ENCODE measurements at regions not wholly inside any gene's neighbourhood (a gene's known extent, or its start where the extent isn't known, plus 50 kb on each side); places are given as distances from the start of the nearest gene placed in this dataset.
"Not testable (repeated sequence)": the region's sequence is repeated elsewhere in the genome, so short reads cannot be mapped to it uniquely, and the experiment has no call there.

GRCh38 chr4:12471193-12471592 is 1012.9 kb downstream of the RAB28 start:
- Histone ChIP-seq H3K4me1 (ENCODE audit: control insufficient read depth in 3 of 3, insufficient read depth in 2 of 3, low read depth in 1 of 3, low read length in 2 of 3) (no peaks in the 10 kb centered on the region), H3K4me3 (ENCODE audit: low read depth in 1 of 3, low read length in 3 of 3) (no peak overlapping the region), H3K27me3 (ENCODE audit: control insufficient read depth in 3 of 3, insufficient read depth in 3 of 3, low read length in 3 of 3) (no peaks in the 10 kb centered on the region), H3K36me3 (ENCODE audit: control insufficient read depth in 3 of 3, insufficient read depth in 2 of 3, low read depth in 1 of 3, low read length in 3 of 3) (no peaks in the 10 kb centered on the region), H3K27ac (ENCODE audit: low read depth in 1 of 3, low read length in 2 of 3) (no peak overlapping the region), H3K9me3 (ENCODE audit: control insufficient read depth in 2 of 2, insufficient read depth in 1 of 2, low read depth in 1 of 2, low read length in 1 of 2) (no peaks in the 10 kb centered on the region)
- DNase-seq (peak in 1 of 2 donors; percentile 6), FAIRE-seq (no peak)
- 74 to 96% (median 80%) methylated on average over 2 of the region's 2 CpGs for WGBS, 3 donors

- H3K27ac ChIP-seq (ENCODE audit: low read depth in 1 of 3, low read length in 2 of 3); H3K4me1 ChIP-seq (ENCODE audit: control insufficient read depth in 3 of 3, insufficient read depth in 2 of 3, low read depth in 1 of 3, low read length in 2 of 3); FAIRE-seq; DNase-seq; H3K36me3 ChIP-seq (ENCODE audit: control insufficient read depth in 3 of 3, insufficient read depth in 2 of 3, low read depth in 1 of 3, low read length in 3 of 3); H3K27me3 ChIP-seq (ENCODE audit: control insufficient read depth in 3 of 3, insufficient read depth in 3 of 3, low read length in 3 of 3); H3K4me3 ChIP-seq (ENCODE audit: low read depth in 1 of 3, low read length in 3 of 3); H3K9me3 ChIP-seq (ENCODE audit: control insufficient read depth in 2 of 2, insufficient read depth in 1 of 2, low read depth in 1 of 2, low read length in 1 of 2): not testable (repeated sequence)
- 76 to 79% (median 78%) methylated on average over 3 of the region's 5 CpGs for WGBS, 3 donors
Measured at GRCh38 chr4:12461576-12461975, 1022.6 kb downstream of the RAB28 start.

DNA sequence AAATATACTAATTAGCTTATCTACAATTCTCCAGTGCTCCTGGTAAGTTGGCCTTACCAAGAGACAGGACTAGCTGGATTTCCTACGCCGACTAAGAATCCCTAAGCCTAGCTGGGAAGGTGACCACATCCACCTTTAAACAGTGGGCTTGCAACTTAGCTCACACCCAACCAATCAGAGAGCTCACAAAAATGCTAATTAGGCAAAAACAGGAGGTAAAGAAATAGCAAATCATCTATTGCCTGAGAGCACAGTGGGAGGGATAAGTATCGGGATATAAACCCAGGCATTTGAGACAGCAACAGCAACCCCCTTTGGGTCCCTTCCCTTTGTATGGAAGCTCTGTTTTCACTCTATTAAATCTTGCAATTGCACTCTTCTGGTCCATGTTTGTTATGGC is 1025.0 kb downstream of the RAB28 start:
- WGBS, 3 donors = 95 to 98% (median 96%) methylated on average over 3 of the region's 3 CpGs
- Histone ChIP-seq H3K36me3 (ENCODE audit: control insufficient read depth in 3 of 3, insufficient read depth in 2 of 3, low read depth in 1 of 3, low read length in 3 of 3) (no peaks in the 10 kb centered on the region), H3K27me3 (ENCODE audit: control insufficient read depth in 3 of 3, insufficient read depth in 3 of 3, low read length in 3 of 3) (no peaks in the 10 kb centered on the region), H3K4me1 (ENCODE audit: control insufficient read depth in 3 of 3, insufficient read depth in 2 of 3, low read depth in 1 of 3, low read length in 2 of 3) (no peaks in the 10 kb centered on the region), H3K27ac (ENCODE audit: low read depth in 1 of 3, low read length in 2 of 3) (no peak overlapping the region), H3K4me3 (ENCODE audit: low read depth in 1 of 3, low read length in 3 of 3) (no peak overlapping the region), H3K9me3 (ENCODE audit: control insufficient read depth in 2 of 2, insufficient read depth in 1 of 2, low read depth in 1 of 2, low read length in 1 of 2) (peaks cover 0 to 1% of the 10 kb centered on the region in 2 donors)
- DNase-seq (no peak), FAIRE-seq (no peak)

GRCh38 chr4:12458621-12459020 is 1025.5 kb downstream of the RAB28 start:
- WGBS, 3 donors = 67 to 78% (median 77%) methylated on average over 2 of the region's 2 CpGs
- DNase-seq (no peak), FAIRE-seq (no peak)
- Histone ChIP-seq H3K27ac (ENCODE audit: low read depth in 1 of 3, low read length in 2 of 3) (no peak overlapping the region), H3K27me3 (ENCODE audit: control insufficient read depth in 3 of 3, insufficient read depth in 3 of 3, low read length in 3 of 3) (no peaks in the 10 kb centered on the region), H3K4me3 (ENCODE audit: low read depth in 1 of 3, low read length in 3 of 3) (no peak overlapping the region), H3K36me3 (ENCODE audit: control insufficient read depth in 3 of 3, insufficient read depth in 2 of 3, low read depth in 1 of 3, low read length in 3 of 3) (no peaks in the 10 kb centered on the region), H3K9me3 (ENCODE audit: control insufficient read depth in 2 of 2, insufficient read depth in 1 of 2, low read depth in 1 of 2, low read length in 1 of 2) (peaks cover 0 to 1% of the 10 kb centered on the region in 2 donors), H3K4me1 (ENCODE audit: control insufficient read depth in 3 of 3, insufficient read depth in 2 of 3, low read depth in 1 of 3, low read length in 2 of 3) (no peaks in the 10 kb centered on the region)

DNA sequence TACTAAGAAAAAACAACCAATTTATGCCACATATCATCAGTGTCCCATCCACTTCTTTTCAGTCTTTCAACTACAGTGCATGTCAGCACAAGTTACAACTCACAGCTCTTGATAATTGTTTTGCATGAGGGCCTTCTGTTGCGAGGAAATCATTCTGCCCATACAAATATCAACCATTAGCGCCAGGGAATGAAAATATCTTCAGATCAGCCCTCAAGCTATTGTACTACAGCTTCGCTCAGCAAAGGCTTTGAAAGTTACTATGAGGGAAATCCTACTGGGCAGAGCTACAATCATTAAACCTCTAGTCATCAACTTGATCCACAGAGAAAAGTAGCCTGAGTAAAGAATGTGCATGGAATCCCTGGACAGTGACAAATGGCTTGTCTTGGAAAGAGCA is 1023.6 kb upstream of the HS3ST1 start:
- FAIRE-seq (no peak), DNase-seq (no peak)

DNA sequence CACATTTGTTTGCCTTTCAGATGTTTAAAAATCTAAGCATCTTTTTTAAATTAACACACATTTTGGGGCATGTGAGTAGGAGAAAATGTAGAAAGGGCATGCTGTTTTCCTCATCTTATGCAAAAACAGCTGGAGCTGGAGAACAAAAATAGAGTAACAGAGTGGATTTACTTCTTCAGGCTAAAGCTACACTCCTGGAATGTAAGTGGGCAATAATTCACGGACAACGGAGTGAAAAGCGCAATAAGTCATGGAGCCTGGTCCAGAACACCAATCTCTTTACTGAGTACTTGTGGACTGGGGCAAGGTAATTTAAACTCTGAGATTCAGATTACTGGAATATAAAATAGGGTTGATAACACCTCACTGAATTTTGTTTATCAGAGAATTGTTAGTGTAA is 1018.8 kb upstream of the HS3ST1 start:
- DNase-seq = no peak
- Histone ChIP-seq H3K27me3 (ENCODE audit: control insufficient read depth in 3 of 3, insufficient read depth in 3 of 3, low read length in 3 of 3) (no peaks in the 10 kb centered on the region), H3K4me3 (ENCODE audit: low read depth in 1 of 3, low read length in 3 of 3) (no peak overlapping the region), H3K9me3 (ENCODE audit: control insufficient read depth in 2 of 2, insufficient read depth in 1 of 2, low read depth in 1 of 2, low read length in 1 of 2) (peaks cover 0 to 3% of the 10 kb centered on the region in 2 donors), H3K36me3 (ENCODE audit: control insufficient read depth in 3 of 3, insufficient read depth in 2 of 3, low read depth in 1 of 3, low read length in 3 of 3) (no peaks in the 10 kb centered on the region), H3K27ac (ENCODE audit: low read depth in 1 of 3, low read length in 2 of 3) (no peak overlapping the region), H3K4me1 (ENCODE audit: control insufficient read depth in 3 of 3, insufficient read depth in 2 of 3, low read depth in 1 of 3, low read length in 2 of 3) (no peaks in the 10 kb centered on the region)
- 68 to 92% (median 84%) methylated on average over 3 of the region's 3 CpGs for WGBS, 3 donors
- no peak for FAIRE-seq

More for the DNA sequence above, 1023.6 kb upstream of the HS3ST1 start:
- Histone ChIP-seq H3K9me3 (ENCODE audit: control insufficient read depth in 2 of 2, insufficient read depth in 1 of 2, low read depth in 1 of 2, low read length in 1 of 2) (peaks cover 0 to 3% of the 10 kb centered on the region in 2 donors), H3K27ac (ENCODE audit: low read depth in 1 of 3, low read length in 2 of 3) (no peak overlapping the region), H3K4me1 (ENCODE audit: control insufficient read depth in 3 of 3, insufficient read depth in 2 of 3, low read depth in 1 of 3, low read length in 2 of 3) (no peaks in the 10 kb centered on the region), H3K4me3 (ENCODE audit: low read depth in 1 of 3, low read length in 3 of 3) (no peak overlapping the region), H3K36me3 (ENCODE audit: control insufficient read depth in 3 of 3, insufficient read depth in 2 of 3, low read depth in 1 of 3, low read length in 3 of 3) (no peaks in the 10 kb centered on the region), H3K27me3 (ENCODE audit: control insufficient read depth in 3 of 3, insufficient read depth in 3 of 3, low read length in 3 of 3) (no peaks in the 10 kb centered on the region)
- 68 to 80% (median 77%) methylated on average over 3 of the region's 3 CpGs for WGBS, 3 donors

DNA sequence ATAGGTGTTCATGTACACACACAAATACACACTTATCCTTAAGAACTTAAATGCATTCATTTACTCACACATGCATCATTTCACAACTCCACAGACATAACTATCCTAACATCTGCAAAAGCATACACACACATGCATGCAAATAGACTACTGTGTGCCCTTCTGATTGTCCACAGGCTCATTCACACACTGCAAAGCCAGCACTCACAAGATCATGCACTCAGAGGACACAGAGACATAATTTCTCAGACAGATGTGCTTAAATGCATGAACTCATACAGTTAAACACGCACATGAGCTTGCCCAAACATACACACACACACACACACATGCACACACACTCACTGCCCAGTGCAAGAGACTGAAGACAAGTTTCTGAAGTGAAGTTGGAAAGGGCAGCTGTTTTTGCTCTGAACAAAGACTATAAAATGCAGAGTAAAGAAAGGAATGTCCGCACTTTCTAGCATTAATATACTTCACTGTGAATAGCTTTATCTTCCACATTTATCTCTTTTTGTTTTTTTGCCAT is 1018.0 kb upstream of the HS3ST1 start:
- Histone ChIP-seq H3K4me3 (ENCODE audit: low read depth in 1 of 3, low read length in 3 of 3) (no peak overlapping the region), H3K9me3 (ENCODE audit: control insufficient read depth in 2 of 2, insufficient read depth in 1 of 2, low read depth in 1 of 2, low read length in 1 of 2) (peaks cover 0 to 3% of the 10 kb centered on the region in 2 donors), H3K27me3 (ENCODE audit: control insufficient read depth in 3 of 3, insufficient read depth in 3 of 3, low read length in 3 of 3) (no peaks in the 10 kb centered on the region), H3K27ac (ENCODE audit: low read depth in 1 of 3, low read length in 2 of 3) (no peak overlapping the region), H3K4me1 (ENCODE audit: control insufficient read depth in 3 of 3, insufficient read depth in 2 of 3, low read depth in 1 of 3, low read length in 2 of 3) (no peaks in the 10 kb centered on the region), H3K36me3 (ENCODE audit: control insufficient read depth in 3 of 3, insufficient read depth in 2 of 3, low read depth in 1 of 3, low read length in 3 of 3) (no peaks in the 10 kb centered on the region)
- WGBS, 3 donors = 46 to 56% (median 49%) methylated on average over 2 of the region's 2 CpGs
- peak in 1 of 2 donors; percentile 5 for DNase-seq
- no peak for FAIRE-seq

- FAIRE-seq (no peak), DNase-seq (no peak)
- Histone ChIP-seq H3K27me3 (ENCODE audit: control insufficient read depth in 3 of 3, insufficient read depth in 3 of 3, low read length in 3 of 3) (no peaks in the 10 kb centered on the region), H3K36me3 (ENCODE audit: control insufficient read depth in 3 of 3, insufficient read depth in 2 of 3, low read depth in 1 of 3, low read length in 3 of 3) (no peaks in the 10 kb centered on the region), H3K9me3 (ENCODE audit: control insufficient read depth in 2 of 2, insufficient read depth in 1 of 2, low read depth in 1 of 2, low read length in 1 of 2) (peaks cover 0 to 3% of the 10 kb centered on the region in 2 donors), H3K4me3 (ENCODE audit: low read depth in 1 of 3, low read length in 3 of 3) (no peak overlapping the region), H3K27ac (ENCODE audit: low read depth in 1 of 3, low read length in 2 of 3) (no peak overlapping the region), H3K4me1 (ENCODE audit: control insufficient read depth in 3 of 3, insufficient read depth in 2 of 3, low read depth in 1 of 3, low read length in 2 of 3) (no peaks in the 10 kb centered on the region)
- 46 to 66% (median 61%) methylated on average over 5 of the region's 5 CpGs for WGBS, 3 donors
Measured at GRCh38 chr4:12446256-12446655, 1017.6 kb upstream of the HS3ST1 start.

GRCh38 chr4:12445711-12446235 is 1017.1 kb upstream of the HS3ST1 start:
- WGBS, 3 donors = 43 to 51% (median 45%) methylated on average over 4 of the region's 4 CpGs
- DNase-seq (no peak), FAIRE-seq (no peak)
- no peak overlapping the region for H3K4me3 ChIP-seq (ENCODE audit: low read depth in 1 of 3, low read length in 3 of 3)
- H3K4me1 ChIP-seq (ENCODE audit: control insufficient read depth in 3 of 3, insufficient read depth in 2 of 3, low read depth in 1 of 3, low read length in 2 of 3) = no peaks in the 10 kb centered on the region
- H3K27me3 ChIP-seq (ENCODE audit: control insufficient read depth in 3 of 3, insufficient read depth in 3 of 3, low read length in 3 of 3) = no peaks in the 10 kb centered on the region
- no peak overlapping the region for H3K27ac ChIP-seq (ENCODE audit: low read depth in 1 of 3, low read length in 2 of 3)
- H3K36me3 ChIP-seq (ENCODE audit: control insufficient read depth in 3 of 3, insufficient read depth in 2 of 3, low read depth in 1 of 3, low read length in 3 of 3) = no peaks in the 10 kb centered on the region
- no peaks in the 10 kb centered on the region for H3K9me3 ChIP-seq (ENCODE audit: control insufficient read depth in 2 of 2, insufficient read depth in 1 of 2, low read depth in 1 of 2, low read length in 1 of 2)

All from small intestine (tissue), 7 donors.